ENCODE measurements at regions not wholly inside any gene's neighbourhood (a gene's known extent, or its start where the extent isn't known, plus 50 kb on each side); places are given as distances from the start of the nearest gene placed in this dataset.

GRCh38 chr2:224222291-224222690 is 179.6 kb downstream of the FAM124B start:
- Histone ChIP-seq H3K4me3 (ENCODE audit: low read depth, low read length) (no peak overlapping the region), H3K4me2 (ENCODE audit: low read length) (no peak overlapping the region)

GRCh38 chr2:224221455-224221913 is 180.4 kb downstream of the FAM124B start:
- Histone ChIP-seq H3K27ac (no peak overlapping the region), H3K9ac (no peak overlapping the region), H3K4me3 (ENCODE audit: low read depth, low read length) (no peak overlapping the region), H3K36me3 (ENCODE audit: control insufficient read depth, insufficient read depth, low read length) (no peaks in the 10 kb centered on the region), H3K4me1 (no peaks in the 10 kb centered on the region), H3K4me2 (ENCODE audit: low read length) (no peak overlapping the region), H3K27me3 (ENCODE audit: control insufficient read depth, insufficient read depth, low read length) (no peaks in the 10 kb centered on the region), H3K79me2 (no peaks in the 10 kb centered on the region), H2AFZ (no peak overlapping the region), H3K9me3 (ENCODE audit: control insufficient read depth, low read length) (no peaks in the 10 kb centered on the region)
- TF ChIP-seq CTCF (IDR thresholded peaks at IDR 0.05): no peak

More at GRCh38 chr2:224222291-224222690, 179.6 kb downstream of the FAM124B start:
- Histone ChIP-seq H3K27ac (no peak overlapping the region), H3K9ac (no peak overlapping the region), H3K27me3 (ENCODE audit: control insufficient read depth, insufficient read depth, low read length) (no peaks in the 10 kb centered on the region), H3K4me1 (no peaks in the 10 kb centered on the region), H2AFZ (no peak overlapping the region), H3K9me3 (ENCODE audit: control insufficient read depth, low read length) (no peaks in the 10 kb centered on the region), H3K79me2 (no peaks in the 10 kb centered on the region), H3K36me3 (ENCODE audit: control insufficient read depth, insufficient read depth, low read length) (no peaks in the 10 kb centered on the region)
- no peak for TF ChIP-seq CTCF (IDR thresholded peaks at IDR 0.05)

DNA sequence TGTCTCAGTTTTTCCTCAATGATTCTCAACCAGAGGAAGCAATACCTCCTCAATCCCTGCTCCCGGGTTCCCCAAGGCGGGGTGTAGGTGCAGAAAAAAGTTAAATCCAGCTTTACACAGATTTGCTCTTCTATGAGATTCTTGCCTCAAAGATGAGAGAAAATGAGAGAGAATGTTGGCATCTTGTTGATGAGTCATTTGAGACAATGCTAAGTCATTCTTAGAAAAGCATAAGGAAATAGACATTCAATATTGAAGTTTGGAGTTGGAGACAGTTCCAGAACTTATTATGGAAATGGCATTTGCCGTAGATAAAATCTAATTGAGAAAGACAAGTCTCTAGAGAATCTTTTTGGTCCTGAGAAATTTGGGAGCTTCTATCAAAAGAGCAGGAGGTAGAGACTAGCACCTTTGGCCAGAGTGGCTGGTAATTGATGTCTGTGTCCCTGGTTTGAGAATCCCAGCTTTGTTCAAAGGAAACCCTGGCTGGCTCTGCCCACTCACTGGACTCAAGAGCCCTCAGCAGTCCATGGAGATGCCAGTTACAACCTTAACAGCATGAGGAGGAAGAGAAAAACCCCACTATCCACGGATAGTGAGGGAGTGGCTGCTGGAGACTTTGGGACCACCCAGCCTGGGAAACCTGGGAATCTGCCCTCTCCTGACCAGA is 181.2 kb downstream of the FAM124B start:
- no peaks in the 10 kb centered on the region for H3K4me1 ChIP-seq
- no peaks in the 10 kb centered on the region for H3K9me3 ChIP-seq (ENCODE audit: control insufficient read depth, low read length)
- H3K4me3 ChIP-seq (ENCODE audit: low read depth, low read length): no peak overlapping the region
- no peak overlapping the region for H3K4me2 ChIP-seq (ENCODE audit: low read length)
- TF ChIP-seq CTCF (IDR thresholded peaks at IDR 0.05): no peak
- H3K79me2 ChIP-seq: no peaks in the 10 kb centered on the region
- H3K36me3 ChIP-seq (ENCODE audit: control insufficient read depth, insufficient read depth, low read length): no peaks in the 10 kb centered on the region
- H2AFZ ChIP-seq: no peak overlapping the region
- H3K27ac ChIP-seq: no peak overlapping the region
- no peak overlapping the region for H3K9ac ChIP-seq
- no peaks in the 10 kb centered on the region for H3K27me3 ChIP-seq (ENCODE audit: control insufficient read depth, insufficient read depth, low read length)

DNA sequence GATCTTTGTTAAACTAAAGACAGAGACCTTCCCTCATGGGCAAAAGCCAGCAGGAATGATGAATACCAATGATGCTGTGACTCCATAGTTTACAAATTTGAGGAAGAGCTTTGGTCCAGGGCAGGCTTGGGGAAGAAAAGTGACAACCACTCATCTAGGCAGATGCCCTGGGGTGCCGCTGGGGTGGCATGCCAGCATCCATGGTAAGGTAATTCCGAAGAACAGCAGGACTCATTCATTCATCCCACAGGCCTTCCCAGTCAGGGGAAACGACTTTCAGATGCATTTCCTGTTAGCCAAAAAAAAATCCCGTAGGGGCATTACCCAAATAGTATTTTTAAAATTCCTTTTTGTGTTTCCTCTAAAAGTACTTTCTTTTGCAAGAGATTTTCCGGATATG is 180.7 kb upstream of the SERPINE2 start:
- Histone ChIP-seq H2AFZ (no peak overlapping the region), H3K79me2 (no peaks in the 10 kb centered on the region), H3K27me3 (ENCODE audit: control insufficient read depth, insufficient read depth, low read length) (no peaks in the 10 kb centered on the region), H3K4me3 (ENCODE audit: low read depth, low read length) (no peak overlapping the region), H3K4me1 (no peaks in the 10 kb centered on the region), H3K36me3 (ENCODE audit: control insufficient read depth, insufficient read depth, low read length) (no peaks in the 10 kb centered on the region), H3K27ac (no peak overlapping the region), H3K4me2 (ENCODE audit: low read length) (no peak overlapping the region), H3K9ac (no peak overlapping the region), H3K9me3 (ENCODE audit: control insufficient read depth, low read length) (no peaks in the 10 kb centered on the region)
- TF ChIP-seq CTCF (IDR thresholded peaks at IDR 0.05): no peak

- H2AFZ ChIP-seq: no peak overlapping the region
- H3K79me2 ChIP-seq: no peaks in the 10 kb centered on the region
- H3K27ac ChIP-seq: no peak overlapping the region
- TF ChIP-seq CTCF (IDR thresholded peaks at IDR 0.05): no peak
- H3K4me2 ChIP-seq (ENCODE audit: low read length): no peak overlapping the region
- no peaks in the 10 kb centered on the region for H3K4me1 ChIP-seq
- no peak overlapping the region for H3K4me3 ChIP-seq (ENCODE audit: low read depth, low read length)
- H3K9ac ChIP-seq: no peak overlapping the region
- H3K36me3 ChIP-seq (ENCODE audit: control insufficient read depth, insufficient read depth, low read length): no peaks in the 10 kb centered on the region
- H3K9me3 ChIP-seq (ENCODE audit: control insufficient read depth, low read length): no peaks in the 10 kb centered on the region
- H3K27me3 ChIP-seq (ENCODE audit: control insufficient read depth, insufficient read depth, low read length): no peaks in the 10 kb centered on the region
These were observed 178.9 kb upstream of the SERPINE2 start for GRCh38 chr2:224217962-224218347.

Measured in parathyroid adenoma (tissue), 2 donors.